LNCaP clone FGC (cell line): ENCODE measurements at regions not wholly inside any gene's neighbourhood (a gene's known extent, or its start where the extent isn't known, plus 50 kb on each side); places are given as distances from the start of the nearest gene placed in this dataset.
A peak's percentile ranks its signal among the peaks of the same experiment; 100 is the strongest.

Experiments used
- DNase-seq: peaks from one replicate; pipeline ENCODE4 v3.0.0-alpha.2; 2011; ENCODE audit warnings: low read depth
- H3K4me3 ChIP-seq: 2 replicates; pipeline ENCODE4 v1.5.1; 2011; ENCODE audit warnings: mild to moderate bottlenecking, low read depth, low read length, control low read depth
- CTCF ChIP-seq: IDR thresholded peaks from 2 replicates; pipeline ENCODE4 v1.5.1; 2012; ENCODE audit warnings: mild to moderate bottlenecking; ENCODE audit not compliant: control insufficient read depth, insufficient read depth; ENCODE audit errors: extremely low read depth

DNA sequence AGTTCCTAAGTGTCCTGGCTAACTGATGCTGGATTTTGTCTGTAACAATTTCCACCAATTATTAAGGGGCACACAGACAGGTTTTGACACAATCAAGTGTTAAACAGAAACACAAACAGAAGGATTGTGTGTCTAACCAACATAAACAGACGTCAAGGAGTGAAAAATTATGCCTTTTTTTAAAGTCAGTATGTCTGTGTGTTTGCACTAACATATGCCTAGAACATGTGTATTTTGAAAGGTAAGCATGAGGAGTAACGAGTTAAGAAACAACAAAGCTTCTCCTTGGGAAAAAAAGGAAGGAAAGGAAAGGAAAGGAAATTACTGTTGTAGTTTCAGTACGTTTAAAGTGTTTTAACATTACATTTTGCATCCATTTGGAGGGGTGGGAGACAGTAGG, 466.3 kb upstream of the ID4 start:
- no peak for DNase-seq
- no peak for TF ChIP-seq CTCF

GRCh38 chr6:19375613-19376012, 461.6 kb upstream of the ID4 start:
- no peak for TF ChIP-seq CTCF
- no peak for DNase-seq
- H3K4me3 ChIP-seq = no peak overlapping the region

More for the DNA sequence above, 466.3 kb upstream of the ID4 start:
- no peak overlapping the region for H3K4me3 ChIP-seq

DNA sequence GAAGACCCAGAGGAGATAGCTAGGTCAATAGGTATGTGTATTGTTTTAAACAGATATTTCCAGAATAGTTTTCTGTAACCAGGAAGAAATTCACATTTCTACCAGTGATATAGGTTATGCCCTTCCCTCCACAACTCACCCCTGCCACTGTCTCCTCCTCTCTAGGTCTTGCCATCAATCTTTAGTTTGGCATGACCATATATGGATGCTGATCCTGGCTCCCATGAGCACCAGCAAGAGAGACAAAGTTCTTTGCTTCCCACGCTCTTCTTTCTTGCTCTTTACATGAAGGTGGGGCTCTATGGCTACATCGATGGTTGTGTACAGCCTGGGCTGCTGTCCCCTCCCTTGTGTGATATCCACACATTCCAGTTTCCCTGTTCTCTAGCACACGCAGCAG, 459.4 kb upstream of the ID4 start:
- DNase-seq = no peak
- no peak for TF ChIP-seq CTCF
- H3K4me3 ChIP-seq = no peak overlapping the region

- no peak for TF ChIP-seq CTCF
- no peak overlapping the region for H3K4me3 ChIP-seq
- DNase-seq = no peak
These were observed 456.9 kb upstream of the ID4 start for GRCh38 chr6:19380293-19380692.

- no peak for TF ChIP-seq CTCF
- DNase-seq = peak; percentile 52
- no peak overlapping the region for H3K4me3 ChIP-seq
These were observed 454.5 kb upstream of the ID4 start for GRCh38 chr6:19382676-19383075.

- H3K4me3 ChIP-seq = no peak overlapping the region
- DNase-seq = no peak
- no peak for TF ChIP-seq CTCF
These were observed 445.2 kb upstream of the ID4 start for GRCh38 chr6:19391926-19392325.

DNA sequence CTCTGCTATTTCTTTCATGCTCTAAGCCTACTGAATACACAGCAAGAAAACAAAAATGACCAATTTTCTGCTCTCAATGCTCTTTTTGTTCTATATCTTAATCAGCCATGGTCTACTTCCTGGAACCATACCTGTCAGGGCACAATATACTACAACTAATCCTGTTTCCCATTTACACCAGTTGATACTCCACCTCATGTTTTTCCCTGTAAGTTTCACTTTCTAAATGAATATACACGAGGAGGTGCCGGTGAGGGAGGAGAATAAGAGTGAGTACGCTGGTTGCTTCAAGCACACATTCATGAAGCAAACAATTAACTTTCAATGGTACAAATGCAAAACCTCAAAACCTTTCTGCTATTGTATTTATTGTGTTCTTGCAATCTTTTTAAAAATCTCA, 443.1 kb upstream of the ID4 start:
- H3K4me3 ChIP-seq = no peak overlapping the region
- DNase-seq = no peak
- no peak for TF ChIP-seq CTCF
